HG02884 (cell line): ENCODE measurements at regions not wholly inside any gene's neighbourhood (a gene's known extent, or its start where the extent isn't known, plus 50 kb on each side); places are given as distances from the start of the nearest gene placed in this dataset.
"Not testable (repeated sequence)": the region's sequence is repeated elsewhere in the genome, so short reads cannot be mapped to it uniquely, and the experiment has no call there.

Experiments
- ATAC-seq: cut with Tn5 transposase; IDR thresholded peaks from one replicate; pipeline ENCODE4 v1.9.1; 2021; ENCODE audit warnings: mild to moderate bottlenecking, moderate library complexity; ENCODE audit not compliant: unreplicated experiment

DNA sequence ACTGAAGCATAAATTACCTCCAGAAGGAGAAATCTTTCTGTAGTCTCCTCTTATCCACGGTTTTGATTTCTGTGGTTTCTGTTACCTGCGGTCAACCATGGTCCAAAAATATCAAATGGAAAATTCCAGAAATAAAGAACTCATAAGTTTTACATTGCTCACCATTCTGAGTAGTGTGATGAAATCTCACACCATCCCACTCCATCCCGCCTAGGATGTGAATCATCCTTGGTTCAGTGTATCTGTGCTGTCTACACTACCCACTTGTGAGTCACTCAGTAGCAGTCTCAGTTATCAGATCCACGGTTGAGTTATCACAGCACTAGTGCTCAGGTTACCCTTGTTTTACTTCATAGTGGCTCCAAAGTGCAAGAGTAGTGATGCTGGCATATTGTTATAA, 371.2 kb downstream of the NFIB start:
- ATAC-seq, result peak; percentile 64

- no peak for ATAC-seq
Measured at GRCh38 chr9:13942201-13942600, 371.7 kb downstream of the NFIB start.

DNA sequence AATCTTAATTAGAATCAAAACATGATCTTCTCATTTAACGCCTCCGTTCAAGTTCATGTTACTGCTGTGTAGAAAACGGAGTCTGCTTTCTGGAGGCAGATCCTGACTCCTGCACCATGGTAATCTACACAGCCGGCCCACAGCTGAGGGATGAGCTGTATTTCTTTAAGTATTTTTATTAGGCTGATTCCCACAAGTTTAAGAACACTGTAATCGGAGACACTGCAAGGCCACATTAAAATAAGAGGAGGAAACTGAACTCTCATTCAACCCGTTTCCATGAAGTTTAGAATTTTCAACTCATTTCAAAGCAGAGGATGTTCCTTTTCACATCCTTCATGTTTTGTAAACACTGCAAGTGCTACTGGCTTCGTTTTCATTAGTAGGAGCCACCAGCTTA, 372.2 kb downstream of the NFIB start:
- ATAC-seq, result no peak

DNA sequence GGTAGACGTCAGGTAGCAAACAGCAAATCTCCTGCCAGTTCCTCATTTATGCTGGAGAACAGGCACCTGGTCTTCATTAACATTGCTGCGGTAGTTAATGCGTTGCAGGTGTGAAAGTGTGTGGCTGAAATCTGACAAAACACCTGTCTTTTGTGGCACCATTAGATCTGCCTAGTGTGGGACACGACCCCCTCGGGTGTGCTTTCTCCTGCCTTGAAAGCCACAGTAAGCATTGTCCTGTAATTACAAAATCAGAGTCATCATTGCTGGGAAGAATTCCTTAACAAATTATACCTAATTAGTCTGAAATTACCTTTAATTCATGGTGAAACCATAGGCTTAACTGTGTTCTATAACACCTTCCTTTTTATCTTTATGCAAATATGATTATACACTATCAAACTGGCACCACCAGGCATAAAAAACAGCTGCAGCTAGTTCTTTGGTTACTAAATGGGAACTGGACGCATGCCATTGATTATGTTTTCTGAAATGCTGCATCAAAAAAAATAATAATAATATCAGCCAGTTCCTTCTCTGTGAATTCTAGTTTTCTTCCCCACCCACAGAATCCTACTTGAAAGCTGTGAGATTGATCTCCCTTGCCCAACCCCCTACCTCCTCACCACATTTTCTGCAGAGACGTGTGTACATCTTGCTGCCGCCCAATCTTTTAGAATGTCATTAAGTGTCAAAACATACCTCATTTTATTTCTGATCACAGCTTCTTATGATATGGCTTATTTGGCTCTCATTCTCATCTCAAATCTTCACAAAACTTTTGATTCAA, 374.0 kb downstream of the NFIB start:
- no peak for ATAC-seq

DNA sequence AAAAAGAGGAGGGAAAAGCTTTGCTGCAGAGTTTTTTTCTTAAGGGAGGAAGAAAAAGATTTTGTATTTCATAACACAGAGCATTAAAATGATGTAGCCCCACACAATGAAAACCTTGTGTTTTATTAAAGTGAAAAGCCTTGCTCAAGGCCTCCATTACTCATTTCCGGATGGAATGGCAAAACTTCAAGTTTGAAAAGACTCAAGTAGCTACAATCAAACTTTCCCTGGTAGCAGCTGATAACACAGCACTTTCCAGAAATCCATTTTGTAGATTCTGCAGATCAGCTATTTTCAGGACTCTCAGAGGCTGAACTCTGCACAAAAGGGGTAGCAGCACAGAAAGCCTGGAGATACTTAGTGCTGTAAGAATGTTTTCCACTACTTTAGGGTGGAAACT, 374.8 kb downstream of the NFIB start:
- no peak for ATAC-seq

GRCh38 chr9:13934416-13934815, 379.5 kb downstream of the NFIB start:
- no peak for ATAC-seq

DNA sequence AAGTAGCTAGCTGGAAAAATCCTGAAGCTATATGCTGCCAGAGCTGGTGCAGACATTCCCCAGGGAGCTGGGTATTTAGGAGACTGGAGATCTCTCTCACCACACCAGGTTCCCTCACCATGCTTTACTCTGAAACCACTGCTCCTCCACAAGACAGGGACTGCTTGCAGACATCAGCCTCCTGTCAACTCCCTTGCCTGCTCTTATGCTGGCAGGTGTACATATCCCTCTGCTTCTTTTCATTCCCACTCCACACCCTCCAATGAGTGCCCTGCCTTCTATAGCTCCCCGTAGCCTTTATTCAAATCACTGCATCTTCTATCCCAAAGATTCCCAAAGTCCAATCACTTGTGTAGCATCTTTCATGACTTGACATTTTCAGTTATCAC, 380.7 kb downstream of the NFIB start:
- no peak for ATAC-seq

- no peak for ATAC-seq
Measured at GRCh38 chr9:13932528-13933267, 381.2 kb downstream of the NFIB start.

DNA sequence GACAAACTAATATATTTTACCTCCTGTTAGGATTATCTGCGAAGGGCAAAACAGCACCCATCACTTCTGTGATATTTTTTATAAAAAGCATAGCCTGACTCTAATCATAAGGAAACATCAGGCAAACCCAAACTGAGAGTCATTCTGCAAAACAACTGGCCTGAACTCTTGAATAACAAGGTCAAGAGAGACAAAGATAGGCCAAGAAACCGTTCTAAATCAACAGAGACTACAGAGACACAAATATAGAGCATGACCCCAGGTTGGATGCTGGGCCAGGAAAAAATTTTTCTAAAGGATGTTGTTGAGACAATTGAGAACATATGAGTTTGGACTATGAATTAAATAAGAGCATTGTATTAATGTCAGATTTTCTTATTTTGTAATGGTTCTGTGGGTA, 384.9 kb downstream of the NFIB start:
- no peak for ATAC-seq

- ATAC-seq, result no peak
Measured at GRCh38 chr9:13923381-13923780, 390.6 kb downstream of the NFIB start.

GRCh38 chr9:13920557-13920956, 393.4 kb downstream of the NFIB start:
- ATAC-seq, result no peak

GRCh38 chr9:13919401-13919800, 394.5 kb downstream of the NFIB start:
- no peak for ATAC-seq

DNA sequence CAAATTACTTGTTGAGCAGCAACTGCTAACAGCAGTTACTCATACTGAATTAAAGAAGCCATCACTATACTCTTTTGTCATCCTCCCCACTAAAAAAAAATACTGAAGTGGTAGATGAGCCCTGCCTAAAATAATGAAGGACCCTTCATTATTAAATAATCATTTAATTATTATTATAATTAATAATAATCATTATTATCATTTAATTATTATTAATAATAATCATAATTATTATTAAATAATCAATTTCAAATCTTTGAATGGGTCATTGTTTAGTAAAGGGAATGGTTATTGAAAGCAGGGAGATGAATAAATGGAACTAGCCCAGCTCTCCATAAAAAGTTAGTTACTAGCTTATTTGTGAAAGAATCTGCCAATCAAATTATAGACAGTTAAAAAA, 396.4 kb downstream of the NFIB start:
- no peak for ATAC-seq

DNA sequence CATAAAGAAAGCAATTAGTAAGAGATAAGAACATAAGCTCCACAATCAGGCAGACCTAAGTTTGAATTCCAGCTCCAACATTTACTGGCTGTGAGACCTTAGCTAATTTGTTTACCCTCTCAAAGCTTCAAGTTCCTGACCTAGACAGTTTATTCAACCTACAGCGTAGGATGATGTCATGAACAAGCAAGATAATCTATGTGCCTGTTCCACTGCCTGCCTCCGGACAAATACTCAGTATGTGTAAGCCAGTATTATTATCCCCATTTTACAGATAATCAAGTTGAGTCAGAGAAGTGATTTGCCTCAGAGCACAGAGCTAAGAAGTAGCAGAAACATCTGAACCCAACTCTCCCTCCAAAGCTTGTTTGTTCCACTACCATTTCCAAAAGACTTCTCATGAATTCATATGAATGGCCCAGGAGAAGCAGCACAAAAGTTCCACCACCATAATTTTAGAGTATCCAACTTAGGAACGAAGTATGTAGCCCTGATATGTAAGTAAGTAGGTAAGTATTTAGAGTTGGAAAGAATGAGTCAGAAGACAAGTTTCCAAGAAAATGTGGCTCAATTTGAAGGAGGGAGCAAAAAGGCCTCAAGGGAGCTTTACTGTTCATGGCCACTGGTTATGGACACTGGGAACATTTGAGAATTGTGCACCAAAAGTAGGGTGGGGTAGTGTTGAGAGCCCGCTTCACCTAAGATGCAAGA, 398.2 kb downstream of the NFIB start:
- ATAC-seq, result no peak

GRCh38 chr9:13915131-13915530, 398.8 kb downstream of the NFIB start:
- no peak for ATAC-seq

DNA sequence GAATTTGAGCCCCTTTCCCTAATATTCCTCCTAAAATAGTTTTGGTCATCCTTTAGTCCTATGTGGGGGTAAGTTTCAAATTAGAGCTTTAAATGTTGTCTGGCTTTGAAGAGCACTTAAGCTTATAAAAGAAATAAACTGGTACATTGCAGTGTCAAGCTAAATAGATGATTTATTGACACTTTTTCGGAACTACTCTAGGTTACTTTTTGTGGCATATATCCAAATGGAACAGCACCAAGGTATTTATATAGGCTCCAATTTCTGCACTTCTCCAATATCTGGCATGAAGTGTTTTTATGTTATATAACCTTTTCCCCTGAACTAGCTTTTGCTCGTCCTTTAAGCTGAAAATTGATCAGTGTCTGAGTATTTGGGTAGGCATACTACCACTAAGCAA, 402.5 kb downstream of the NFIB start:
- no peak for ATAC-seq

DNA sequence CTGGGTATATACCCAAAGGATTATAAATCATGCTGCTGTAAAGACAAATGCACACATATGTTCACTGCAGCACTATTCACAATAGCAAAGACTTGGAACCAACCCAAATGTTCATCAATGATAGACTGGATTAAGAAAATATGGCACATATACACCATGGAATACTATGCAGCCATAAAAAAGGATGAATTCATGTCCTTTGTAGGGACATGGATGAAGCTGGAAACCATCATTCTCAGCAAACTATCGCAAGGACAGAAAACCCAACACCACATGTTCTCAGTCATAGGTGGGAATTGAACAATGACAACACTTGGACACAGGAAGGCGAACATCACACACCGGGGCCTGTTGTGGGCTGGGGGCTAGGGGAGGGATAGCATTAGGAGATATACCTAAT, 406.1 kb downstream of the NFIB start:
- not testable (repeated sequence) for ATAC-seq

- ATAC-seq, result no peak
Measured at GRCh38 chr9:13904746-13905145, 409.2 kb downstream of the NFIB start.

DNA sequence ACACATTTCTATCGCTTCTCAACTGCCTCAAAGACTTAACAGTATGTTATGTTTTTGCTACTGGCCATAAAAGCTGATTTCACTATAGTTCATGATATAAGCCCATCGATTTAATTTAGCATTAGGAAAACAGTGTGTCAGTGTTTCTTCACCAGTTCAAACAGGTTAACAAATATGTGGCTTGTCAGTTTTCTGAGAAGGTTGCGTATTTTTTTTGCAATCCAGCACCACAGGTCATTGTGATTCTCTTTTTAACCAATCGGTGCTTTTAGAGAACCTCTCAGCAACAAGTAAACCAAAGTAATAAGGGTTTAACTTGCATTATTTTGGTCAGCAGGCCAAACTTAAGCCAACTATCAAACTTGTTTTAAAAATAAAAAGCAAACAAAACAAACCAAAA, 409.6 kb downstream of the NFIB start:
- no peak for ATAC-seq

- no peak for ATAC-seq
Measured at GRCh38 chr9:13902286-13903066, 411.5 kb downstream of the NFIB start.

GRCh38 chr9:13901176-13901575, 412.8 kb downstream of the NFIB start:
- ATAC-seq, result no peak
